OCI-LY1 (cell line): ENCODE measurements at regions not wholly inside any gene's neighbourhood (a gene's known extent, or its start where the extent isn't known, plus 50 kb on each side); places are given as distances from the start of the nearest gene placed in this dataset.

Experiments
- CTCF ChIP-seq: fragments of 200-600 bp; sonication (generic), shearing (Covaris generic); IDR thresholded peaks from 2 replicates; pipeline ENCODE4 v1.5.1; 2017; ENCODE audit warnings: mild to moderate bottlenecking, antibody characterized with exemption, low read length, moderate library complexity, mixed read lengths
- EZH2 ChIP-seq: fragments of 200-600 bp; sonication (generic), shearing (Covaris generic); IDR thresholded peaks from 2 replicates; pipeline ENCODE4 v1.8.0; 2017; ENCODE audit warnings: borderline replicate concordance, mixed run types, mild to moderate bottlenecking, antibody characterized with exemption, low read length, moderate library complexity, mixed read lengths

GRCh38 chr17:77353684-77354419, 213.1 kb downstream of the SEC14L1 start:
- TF ChIP-seq CTCF (no peak), EZH2 (no peak)
